H9 (cell line): ENCODE measurements at regions not wholly inside any gene's neighbourhood (a gene's known extent, or its start where the extent isn't known, plus 50 kb on each side); places are given as distances from the start of the nearest gene placed in this dataset.

Source experiments
- DNase-seq: peaks from one replicate; pipeline ENCODE4 v3.0.0-alpha.2; 2017
- H2AFZ ChIP-seq: one replicate; pipeline ENCODE4 v1.6.1; 2013; ENCODE audit warnings: mild to moderate bottlenecking, low read length, control low read depth, moderate library complexity
- H2AK5ac ChIP-seq: 2 replicates; pipeline ENCODE4 v1.6.1; 2013; ENCODE audit warnings: low read length, control low read depth, mixed read lengths; ENCODE audit not compliant: insufficient read length
- H2BK120ac ChIP-seq: one replicate; pipeline ENCODE4 v1.6.1; 2013; ENCODE audit warnings: low read depth, mild to moderate bottlenecking, low read length, control low read depth, inconsistent platforms; ENCODE audit not compliant: poor library complexity, severe bottlenecking
- H2BK12ac ChIP-seq: 2 replicates; pipeline ENCODE4 v1.6.1; 2013; ENCODE audit warnings: low read length, control low read depth, mixed read lengths, low read depth; ENCODE audit not compliant: insufficient read length
- H2BK15ac ChIP-seq: 2 replicates; pipeline ENCODE4 v1.6.1; 2013; ENCODE audit warnings: low read depth, low read length, control low read depth
- H2BK20ac ChIP-seq: one replicate; pipeline ENCODE4 v1.6.1; 2013; ENCODE audit warnings: low read depth, mild to moderate bottlenecking, low read length, control low read depth, inconsistent platforms; ENCODE audit not compliant: poor library complexity, severe bottlenecking
- H2BK5ac ChIP-seq: 2 replicates; pipeline ENCODE4 v1.6.1; 2013; ENCODE audit warnings: low read length, control low read depth, mixed read lengths; ENCODE audit not compliant: insufficient read length
- H3K14ac ChIP-seq: 2 replicates; pipeline ENCODE4 v1.6.1; 2013; ENCODE audit warnings: low read length, control low read depth; ENCODE audit not compliant: insufficient read depth
- H3K18ac ChIP-seq: 2 replicates; pipeline ENCODE4 v1.6.1; 2013; ENCODE audit warnings: low read depth, mild to moderate bottlenecking, mixed read lengths, low read length, control low read depth; ENCODE audit not compliant: insufficient read length
- H3K23ac ChIP-seq: 2 replicates; pipeline ENCODE4 v1.6.1; 2013; ENCODE audit warnings: low read length, control low read depth, mixed read lengths, low read depth; ENCODE audit not compliant: insufficient read length
- H3K23me2 ChIP-seq: 2 replicates; pipeline ENCODE4 v1.6.1; 2013; ENCODE audit warnings: low read depth, mild to moderate bottlenecking, mixed read lengths, low read length, control low read depth; ENCODE audit not compliant: insufficient read length, poor library complexity, severe bottlenecking
- H3K27ac ChIP-seq: 2 replicates; pipeline ENCODE4 v1.5.1; 2013; ENCODE audit warnings: low read length, control low read depth, mixed read lengths, low read depth; ENCODE audit not compliant: insufficient read length
- H3K27me3 ChIP-seq: 2 replicates; pipeline ENCODE4 v1.6.1; 2013; ENCODE audit warnings: low read length, control low read depth, inconsistent platforms; ENCODE audit not compliant: insufficient read depth
- H3K4ac ChIP-seq: 2 replicates; pipeline ENCODE4 v1.6.1; 2013; ENCODE audit warnings: low read depth, mild to moderate bottlenecking, control low read depth, inconsistent platforms, low read length, moderate library complexity
- H3K4me1 ChIP-seq: 2 replicates; pipeline ENCODE4 v1.6.1; 2013; ENCODE audit warnings: low read length, control low read depth, inconsistent platforms; ENCODE audit not compliant: insufficient read depth
- H3K4me2 ChIP-seq: 2 replicates; pipeline ENCODE4 v1.6.1; 2013; ENCODE audit warnings: low read length, control low read depth, mixed read lengths; ENCODE audit not compliant: insufficient read length, insufficient read depth
- H3K56ac ChIP-seq: 2 replicates; pipeline ENCODE4 v1.6.1; 2013; ENCODE audit warnings: low read depth, mild to moderate bottlenecking, mixed read lengths, low read length, control low read depth; ENCODE audit not compliant: insufficient read length
- H3K79me1 ChIP-seq: 2 replicates; pipeline ENCODE4 v1.6.1; 2013; ENCODE audit warnings: low read depth, mild to moderate bottlenecking, moderate library complexity, low read length, control low read depth, inconsistent platforms; ENCODE audit not compliant: insufficient read depth, poor library complexity, severe bottlenecking
- H3K79me2 ChIP-seq: 2 replicates; pipeline ENCODE4 v1.6.1; 2013; ENCODE audit warnings: low read length, control low read depth, inconsistent platforms; ENCODE audit not compliant: insufficient read depth
- H3K9ac ChIP-seq: 2 replicates; pipeline ENCODE4 v1.6.1; 2013; ENCODE audit warnings: low read length, control low read depth, mixed read lengths; ENCODE audit not compliant: insufficient read length; ENCODE audit errors: extremely low read depth
- H3K9me3 ChIP-seq: one replicate; pipeline ENCODE4 v1.6.1; 2013; ENCODE audit warnings: low read depth, low read length, inconsistent platforms; ENCODE audit not compliant: control insufficient read depth
- H3T11ph ChIP-seq: one replicate; pipeline ENCODE4 v1.6.1; 2013; ENCODE audit warnings: mild to moderate bottlenecking, low read length, control low read depth, inconsistent platforms
- H4K20me1 ChIP-seq: one replicate; pipeline ENCODE4 v1.6.1; 2013; ENCODE audit not compliant: control insufficient read depth, insufficient read length, insufficient read depth
- H4K5ac ChIP-seq: 2 replicates; pipeline ENCODE4 v1.6.1; 2013; ENCODE audit warnings: low read depth, mild to moderate bottlenecking, mixed read lengths, low read length, control low read depth; ENCODE audit not compliant: insufficient read length
- H4K8ac ChIP-seq: replicated peaks from 2 replicates; pipeline ENCODE4 v1.6.1; 2013; ENCODE audit warnings: low read length, control low read depth, mixed read lengths, low read depth; ENCODE audit not compliant: insufficient read length
- H4K91ac ChIP-seq: 2 replicates; pipeline ENCODE4 v1.6.1; 2013; ENCODE audit warnings: low read depth, mild to moderate bottlenecking, moderate library complexity, mixed read lengths, low read length, control low read depth; ENCODE audit not compliant: insufficient read length
- H3K27ac Mint-ChIP-seq, 3 experiments: 2 replicates in 2 of 3; 3 replicates in 1 of 3; pipeline ENCODE4 v1.8.0; 2020 to 2021; ENCODE audit warnings: mixed read lengths in 3 of 3, mild to moderate bottlenecking in 1 of 3, moderate library complexity in 1 of 3
- H3K27me3 Mint-ChIP-seq: 2 replicates; pipeline ENCODE4 v1.8.0; 2021; ENCODE audit warnings: low read depth, mild to moderate bottlenecking, moderate library complexity, mixed read lengths
- H3K36me3 Mint-ChIP-seq, 3 experiments: 2 replicates in 2 of 3; 3 replicates in 1 of 3; pipeline ENCODE4 v1.8.0; 2020 to 2021; ENCODE audit warnings: low read depth in 3 of 3, mixed read lengths in 3 of 3; ENCODE audit not compliant: insufficient read depth in 1 of 3
- H3K4me1 Mint-ChIP-seq, 2 experiments: 2 replicates each; pipeline ENCODE4 v1.8.0; 2020; ENCODE audit warnings: mixed read lengths in 2 of 2
- H3K4me3 Mint-ChIP-seq, 2 experiments: 2 replicates in 1 of 2; 3 replicates in 1 of 2; pipeline ENCODE4 v1.8.0; 2020 to 2021; ENCODE audit warnings: mild to moderate bottlenecking in 2 of 2, mixed read lengths in 2 of 2, moderate library complexity in 1 of 2
- H3K9me3 Mint-ChIP-seq, 2 experiments: 2 replicates in 1 of 2; 3 replicates in 1 of 2; pipeline ENCODE4 v1.8.0; 2020; ENCODE audit warnings: mild to moderate bottlenecking in 2 of 2, mixed read lengths in 2 of 2, moderate library complexity in 1 of 2
- CTCF ChIP-seq: fragments of 200-600 bp; sonication (generic); conservative IDR thresholded peaks from 3 replicates; pipeline ENCODE4 v1.8.0; 2021; ENCODE audit warnings: antibody characterized with exemption, mild to moderate bottlenecking
- WGBS: extraction: QIAGEN DNeasy Blood & Tissue Kit; methylation state at CpG from one replicate; pipeline ENCODE4 v1.1.7; 2013; ENCODE audit warnings: missing lambda C conversion rate, low lambda C conversion rate, mixed read lengths; ENCODE audit not compliant: insufficient read length; ENCODE audit errors: extremely low coverage; 5-methylcytosine and 5-hydroxymethylcytosine counted together

GRCh38 chr2:236814593-236814992 is 245.0 kb downstream of the ACKR3 start:
- H3K79me1 ChIP-seq: no peaks in the 10 kb centered on the region
- H3K27ac Mint-ChIP-seq: no peak overlapping the region
- no peaks in the 10 kb centered on the region for H3K79me2 ChIP-seq
- no CpG with 5 or more reads among the region's 4 CpGs for whole genome bisulfite sequencing
- H3K9me3 Mint-ChIP-seq: peaks cover 12 to 18% of the 10 kb centered on the region in 2 experiments
- H3K14ac ChIP-seq: no peak overlapping the region
- H3K27ac ChIP-seq: no peak overlapping the region
- no peaks in the 10 kb centered on the region for H4K20me1 ChIP-seq
- H3K4me1 ChIP-seq: no peaks in the 10 kb centered on the region
- H2AFZ ChIP-seq: no peak overlapping the region
- H3K23ac ChIP-seq: no peak overlapping the region
- no peak overlapping the region for H2AK5ac ChIP-seq
- TF ChIP-seq CTCF: no peak
- H3K27me3 Mint-ChIP-seq: peaks cover 8% of the 10 kb centered on the region
- no peak overlapping the region for H2BK15ac ChIP-seq
- peaks cover 7 to 13% (median 8%) of the 10 kb centered on the region in 3 experiments for H3K36me3 Mint-ChIP-seq
- no peak overlapping the region for H3K56ac ChIP-seq
- DNase-seq: no peak
- no peak overlapping the region for H3K4ac ChIP-seq
- no peak overlapping the region for H4K5ac ChIP-seq
- no peaks in the 10 kb centered on the region for H3K23me2 ChIP-seq
- H3K4me3 Mint-ChIP-seq: no peak overlapping the region
- H2BK12ac ChIP-seq: no peak overlapping the region
- no peaks in the 10 kb centered on the region for H3K27me3 ChIP-seq
- no peak overlapping the region for H2BK120ac ChIP-seq
- H2BK20ac ChIP-seq: no peak overlapping the region
- H3T11ph ChIP-seq: no peak overlapping the region
- no peak overlapping the region for H2BK5ac ChIP-seq
- H3K9me3 ChIP-seq: peaks cover 7% of the 10 kb centered on the region
- no peak overlapping the region for H3K4me2 ChIP-seq
- no peak overlapping the region for H4K91ac ChIP-seq
- H3K4me1 Mint-ChIP-seq: peaks cover 15 to 24% of the 10 kb centered on the region in 2 experiments
- H3K9ac ChIP-seq: no peak overlapping the region
- no peak overlapping the region for H4K8ac ChIP-seq
- H3K18ac ChIP-seq: no peak overlapping the region
